ENCODE measurements at regions not wholly inside any gene's neighbourhood (a gene's known extent, or its start where the extent isn't known, plus 50 kb on each side); places are given as distances from the start of the nearest gene placed in this dataset.

DNA sequence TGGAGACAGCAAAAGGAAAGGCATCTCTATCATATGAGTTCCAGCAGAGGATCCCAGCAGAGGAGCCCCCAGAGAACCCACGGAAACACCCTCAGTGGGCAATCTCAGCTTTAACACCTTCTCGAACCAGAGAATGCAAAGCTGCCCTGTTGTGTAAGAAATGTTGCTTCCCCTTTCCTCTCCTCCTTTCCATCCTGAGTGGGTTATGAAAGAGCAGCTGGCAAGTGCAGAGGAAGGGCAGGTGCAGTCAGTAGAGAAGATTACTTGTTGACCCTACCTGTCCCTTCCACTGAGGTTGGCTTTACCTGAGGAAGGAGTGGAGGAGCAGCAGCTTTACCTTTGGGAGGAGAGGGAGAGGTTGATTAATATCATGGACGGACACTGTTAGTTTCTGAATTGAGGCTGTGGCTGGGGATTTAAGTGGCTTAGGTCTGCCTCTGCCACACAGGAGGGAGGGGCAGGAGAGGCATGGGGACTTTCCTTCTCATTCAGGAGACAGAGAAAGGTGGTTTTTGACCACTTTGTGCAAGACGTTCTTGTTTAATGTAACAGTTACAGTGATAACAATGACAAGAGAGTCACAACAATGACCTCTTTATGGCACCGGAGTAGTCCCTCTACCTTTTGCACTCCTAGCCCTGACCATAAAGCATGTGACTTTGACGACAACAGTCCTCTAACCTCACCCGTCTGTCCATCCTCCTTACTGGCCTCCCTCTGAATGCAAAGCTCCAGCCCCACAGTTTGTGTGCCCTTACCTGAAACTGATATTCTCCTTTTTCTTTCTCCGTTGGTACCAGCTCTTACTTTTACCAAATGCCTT lies 254.8 kb downstream of the NSG2 start:
- no peak for TF ChIP-seq CTCF (conservative IDR thresholded peaks at IDR 0.05 in 1 of 2, IDR thresholded peaks at IDR 0.05 in 1 of 2; ENCODE audit: low read depth in 1 of 2, low read length in 2 of 2)
- TF ChIP-seq EZH2 (IDR thresholded peaks at IDR 0.05; ENCODE audit: low read length, missing control alignments), result no peak
